AG20443 (cell line): ENCODE measurements at regions not wholly inside any gene's neighbourhood (a gene's known extent, or its start where the extent isn't known, plus 50 kb on each side); places are given as distances from the start of the nearest gene placed in this dataset.

ENCODE experiments used
- DNase-seq: peaks from one replicate; pipeline ENCODE4 v3.0.0; 2012; ENCODE audit warnings: low spot score, mixed read lengths

DNA sequence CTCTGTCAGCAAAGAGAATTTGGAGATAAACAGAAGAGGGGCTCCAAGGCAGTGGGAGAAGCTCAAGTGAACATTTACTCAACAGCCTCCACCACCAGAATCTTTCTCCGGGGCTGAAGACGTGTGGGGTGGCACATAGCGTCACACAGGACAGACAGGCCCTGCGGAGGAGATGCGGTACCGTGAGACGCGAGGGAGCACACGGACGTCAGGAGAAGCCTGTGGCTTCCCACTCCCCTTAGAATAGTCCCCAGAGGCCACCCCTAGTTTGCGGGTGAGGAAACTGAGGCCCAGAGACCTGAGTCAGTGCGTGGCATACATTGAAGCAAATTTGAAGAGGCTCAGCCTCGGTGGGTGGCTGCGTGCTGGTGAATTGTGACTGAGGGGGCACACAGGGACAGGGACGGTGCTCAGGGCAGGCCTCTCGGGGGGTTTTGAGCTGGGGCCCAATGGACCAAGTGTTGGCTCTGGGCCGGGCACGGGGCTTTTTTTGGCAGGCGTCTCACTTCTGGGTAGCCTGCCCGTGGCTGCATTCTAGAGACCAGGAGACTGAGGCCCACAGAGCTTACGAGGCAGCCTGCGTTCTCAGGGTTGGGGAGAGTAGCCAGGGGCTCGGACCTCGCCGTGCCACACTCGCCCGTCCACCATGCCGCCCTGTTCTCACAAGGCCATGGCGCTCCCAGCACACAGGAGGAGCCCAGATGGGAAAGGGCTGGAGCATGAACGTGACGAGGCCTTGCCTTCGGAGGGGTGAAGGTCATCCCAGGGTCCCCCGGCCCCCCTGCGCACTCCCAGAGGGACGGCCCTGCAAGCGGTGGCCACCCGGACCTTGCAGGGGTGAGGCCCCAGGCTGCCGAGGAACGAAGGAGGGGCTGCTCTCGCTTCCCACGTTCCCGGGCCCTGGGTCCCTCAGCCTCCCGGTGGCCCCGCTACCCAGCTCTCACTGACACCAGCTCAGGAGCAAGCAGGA, 220.6 kb downstream of the C9orf50 start:
- no peak for DNase-seq

DNA sequence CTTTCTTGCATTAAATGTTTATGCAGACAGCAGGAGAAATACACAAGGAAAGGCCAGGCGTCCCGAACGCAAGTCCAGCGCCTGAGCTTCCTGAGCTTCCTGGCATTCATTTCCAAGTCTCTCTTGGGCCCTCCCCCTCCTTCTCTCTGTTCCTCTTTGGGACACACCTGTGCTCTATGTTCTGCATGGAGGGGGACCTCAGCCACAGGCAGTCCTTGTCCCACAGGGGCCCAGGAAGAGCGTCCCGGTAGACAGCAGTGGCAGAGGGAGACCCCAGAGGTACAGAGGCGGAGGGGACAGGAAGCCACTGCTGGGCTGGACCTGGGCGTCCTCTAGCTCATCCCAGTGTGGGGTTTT, 221.3 kb downstream of the C9orf50 start:
- no peak for DNase-seq

DNA sequence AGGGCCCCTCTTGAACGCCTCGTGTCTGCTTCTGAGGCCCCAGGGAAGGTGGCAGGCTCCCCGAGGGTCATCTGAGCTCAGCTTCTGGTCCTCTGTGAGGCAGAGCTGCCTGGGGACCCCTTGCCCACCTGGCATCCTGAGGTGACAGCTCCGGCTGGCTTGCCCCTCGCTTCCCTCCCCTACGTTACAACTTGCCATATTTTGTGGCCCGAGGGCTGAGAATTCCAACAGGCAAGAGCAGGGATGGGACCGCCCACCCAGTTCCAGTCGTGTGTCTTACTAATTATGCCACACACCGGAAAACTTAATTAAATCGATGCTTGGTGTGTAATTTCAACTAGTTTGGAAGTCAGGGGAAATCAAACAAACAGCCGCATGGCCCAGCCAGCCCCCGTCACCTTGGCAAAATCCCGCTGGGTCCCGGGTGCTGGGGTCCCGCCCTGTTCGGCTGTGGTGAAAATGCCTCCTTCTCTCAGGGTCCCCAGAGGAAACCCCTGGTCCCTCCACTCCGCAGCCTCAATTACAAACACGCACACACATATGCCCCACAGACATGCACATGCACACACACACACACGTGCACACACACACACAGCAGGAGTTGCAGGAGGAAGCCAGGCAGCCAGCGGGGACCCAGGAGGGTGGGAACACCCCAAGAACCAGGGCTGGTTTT, 221.0 kb upstream of the IER5L start:
- DNase-seq: no peak

DNA sequence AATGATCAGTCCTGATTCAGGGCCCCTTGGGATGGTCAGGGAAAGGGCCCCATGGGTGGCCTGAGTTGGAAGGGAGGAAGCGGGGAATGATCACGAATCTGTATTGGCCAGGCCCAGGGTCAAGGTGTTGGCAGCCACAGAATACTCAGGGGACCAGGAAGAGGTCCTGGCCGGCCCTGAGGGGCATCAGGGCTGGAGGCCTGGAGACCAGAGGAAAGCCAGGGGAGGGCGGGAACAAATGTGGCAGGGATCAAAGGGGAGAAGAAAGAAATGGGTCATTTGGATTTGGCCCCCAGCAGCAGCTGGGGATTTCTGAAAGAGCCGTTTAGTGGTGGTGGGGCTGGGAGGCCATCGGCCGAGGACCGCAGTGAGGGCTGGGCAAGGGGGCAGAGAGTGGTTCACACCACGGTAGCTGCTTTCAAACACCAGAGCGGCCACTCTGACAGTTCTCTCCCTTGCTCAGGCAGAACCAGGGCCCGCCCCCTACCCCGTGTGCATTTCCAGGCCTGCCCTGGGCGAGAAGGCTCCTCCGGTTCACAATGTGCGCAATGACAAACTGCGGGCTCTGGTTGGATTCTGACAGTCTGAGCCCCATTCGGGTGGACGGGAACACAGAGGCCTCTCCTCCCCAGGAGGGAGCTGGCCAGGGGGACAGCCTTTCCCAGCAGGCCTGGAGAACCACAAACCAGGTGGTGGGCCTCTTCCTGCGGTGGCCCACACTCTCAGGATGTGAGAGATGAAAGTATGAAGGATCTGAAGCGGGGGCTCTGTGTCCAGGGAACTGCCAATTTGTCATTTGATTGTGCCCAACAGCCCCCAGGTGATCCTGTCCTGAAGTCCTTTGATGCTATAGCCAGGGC, 220.3 kb upstream of the IER5L start:
- DNase-seq: no peak

DNA sequence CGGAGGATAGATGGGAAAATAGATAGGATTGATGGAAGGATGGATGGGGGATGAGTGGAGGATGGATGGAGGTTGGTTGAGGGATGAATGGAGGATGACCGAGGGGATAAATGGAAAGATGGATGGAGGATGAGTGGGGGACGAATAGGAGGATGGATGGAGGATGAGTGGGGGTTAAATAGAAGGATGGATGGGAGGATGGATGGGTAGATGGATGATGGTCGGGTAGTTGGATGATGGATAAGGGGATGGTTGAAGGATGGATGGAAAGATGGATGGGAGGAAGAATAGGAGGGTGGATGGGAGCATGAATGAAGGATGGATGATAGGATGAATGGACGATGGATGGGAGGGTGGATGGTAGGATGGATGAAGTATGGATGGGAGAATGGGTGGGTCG, 219.3 kb upstream of the IER5L start:
- no peak for DNase-seq

DNA sequence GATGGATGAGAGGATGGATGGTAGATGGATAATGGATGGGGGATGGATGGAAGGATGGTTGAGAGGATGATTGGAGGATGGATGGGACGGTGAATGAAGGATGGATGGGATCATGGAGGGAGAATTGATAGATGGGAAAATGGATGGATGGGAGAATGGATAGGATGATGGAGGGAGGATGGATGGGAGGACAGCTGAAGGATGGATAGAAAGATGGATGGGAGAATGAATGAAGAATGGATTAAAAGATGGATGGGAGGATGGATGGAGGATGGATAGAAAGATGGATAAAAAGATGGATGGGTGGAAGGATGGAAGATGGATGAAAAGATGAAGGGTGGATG, 218.3 kb upstream of the IER5L start:
- DNase-seq: no peak

DNA sequence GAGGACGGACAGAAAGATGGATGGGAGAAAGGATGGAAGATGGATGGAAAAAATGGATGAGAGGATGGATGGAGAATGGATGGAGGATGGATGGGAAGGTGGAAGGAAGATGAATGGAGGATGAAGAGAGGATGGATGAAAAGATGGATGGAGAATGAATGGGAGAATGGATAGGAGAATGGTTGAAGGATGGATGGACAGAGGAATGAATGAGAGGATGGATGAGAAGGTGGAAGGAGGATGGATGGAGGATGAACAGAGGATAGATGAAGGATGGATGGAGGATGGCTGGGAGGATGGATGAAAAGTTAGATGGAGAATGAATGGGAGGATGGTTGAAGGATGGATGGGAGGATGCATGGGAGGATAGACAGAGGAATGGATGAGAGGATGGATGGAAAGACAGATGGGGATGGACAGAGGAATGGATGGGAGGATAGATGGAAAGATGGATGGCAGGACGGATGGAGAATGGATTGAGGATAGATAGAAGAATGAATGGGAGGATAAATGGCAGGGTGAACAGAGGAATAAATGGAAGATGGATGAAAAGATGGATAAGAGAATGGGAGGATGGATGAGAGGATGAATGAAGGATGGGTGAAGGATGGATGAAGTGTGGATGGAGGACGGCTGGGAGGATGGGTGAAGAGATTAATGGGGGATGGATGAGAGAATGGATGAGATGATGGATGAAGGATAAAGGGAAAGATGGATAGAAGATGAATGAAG, 217.7 kb upstream of the IER5L start:
- no peak for DNase-seq

DNA sequence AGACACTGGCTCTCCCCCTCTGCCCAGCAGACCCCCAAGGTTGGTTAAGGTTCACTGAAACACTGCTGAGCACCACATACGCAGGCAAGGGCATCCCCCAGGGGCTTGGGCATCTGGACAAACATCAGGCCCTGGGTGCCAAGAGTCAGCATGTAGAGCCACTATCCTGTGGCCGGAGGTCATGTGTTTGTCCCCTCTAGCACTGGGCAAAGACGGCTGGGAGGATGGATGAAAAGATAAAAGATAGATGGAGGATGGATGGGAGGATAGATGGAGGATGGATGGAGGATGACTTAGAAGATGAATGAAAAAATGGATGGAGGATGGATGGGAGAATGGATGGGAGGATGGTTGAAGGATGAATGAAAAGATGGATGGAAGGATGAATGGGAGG, 216.8 kb upstream of the IER5L start:
- DNase-seq: no peak

DNA sequence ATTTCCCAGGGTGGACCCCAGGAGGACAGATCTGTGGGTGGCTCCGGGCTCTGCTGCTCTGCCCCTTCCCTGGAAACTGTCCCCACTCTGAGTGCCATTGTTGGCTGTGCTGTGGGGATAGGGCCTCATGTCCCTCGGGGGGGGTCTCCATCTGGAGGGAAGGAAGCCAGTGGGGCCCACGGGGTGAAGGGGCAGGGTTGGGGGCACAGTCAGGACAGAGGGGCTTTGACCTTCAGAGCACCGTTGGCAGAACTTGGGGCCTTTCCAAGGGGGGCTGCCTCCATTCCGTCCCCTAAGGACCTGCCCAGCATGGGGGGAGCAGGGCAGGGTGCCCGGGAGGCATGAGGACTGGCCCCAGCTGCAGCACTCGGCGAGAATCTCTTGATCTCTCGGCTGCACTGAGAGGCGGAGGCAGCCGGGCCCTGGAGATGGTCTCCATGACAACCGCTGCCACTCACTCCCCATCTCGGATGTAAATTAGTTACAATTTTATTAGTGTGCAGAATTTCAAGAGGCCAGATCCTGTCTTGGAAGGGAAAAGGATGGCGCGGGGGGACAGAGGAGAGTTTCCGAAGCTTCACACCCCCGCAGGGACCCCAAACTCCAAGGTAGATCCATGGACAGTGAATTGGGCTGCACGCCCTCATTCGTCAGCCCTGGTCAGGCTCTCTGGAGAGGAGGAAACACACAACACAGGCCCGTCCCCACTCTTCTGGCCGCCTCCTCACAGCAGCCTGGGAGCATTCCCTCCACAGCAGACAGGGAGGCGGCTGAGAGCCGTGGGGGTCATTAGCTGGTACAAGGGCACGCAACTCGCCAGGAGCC, 216.2 kb upstream of the IER5L start:
- no peak for DNase-seq

DNA sequence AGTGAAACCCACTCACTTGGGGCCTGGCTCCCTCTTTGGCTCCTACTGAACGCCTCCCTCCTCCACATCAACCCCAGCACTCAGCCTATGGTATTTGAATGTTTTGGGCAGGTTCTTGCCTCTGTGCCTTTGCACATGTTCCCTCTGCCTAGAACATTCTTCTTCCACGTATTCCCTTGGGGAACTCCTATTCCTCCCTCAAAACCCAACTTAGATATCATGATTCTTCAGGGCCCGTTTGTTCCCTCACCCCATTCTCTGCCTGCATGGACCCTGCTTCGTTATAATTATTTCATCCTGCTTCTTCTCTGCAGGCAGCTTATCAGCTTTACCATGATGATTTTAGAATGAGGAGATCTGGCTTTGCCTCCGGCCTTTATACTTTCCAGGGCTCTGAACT, 215.0 kb upstream of the IER5L start:
- DNase-seq: no peak

DNA sequence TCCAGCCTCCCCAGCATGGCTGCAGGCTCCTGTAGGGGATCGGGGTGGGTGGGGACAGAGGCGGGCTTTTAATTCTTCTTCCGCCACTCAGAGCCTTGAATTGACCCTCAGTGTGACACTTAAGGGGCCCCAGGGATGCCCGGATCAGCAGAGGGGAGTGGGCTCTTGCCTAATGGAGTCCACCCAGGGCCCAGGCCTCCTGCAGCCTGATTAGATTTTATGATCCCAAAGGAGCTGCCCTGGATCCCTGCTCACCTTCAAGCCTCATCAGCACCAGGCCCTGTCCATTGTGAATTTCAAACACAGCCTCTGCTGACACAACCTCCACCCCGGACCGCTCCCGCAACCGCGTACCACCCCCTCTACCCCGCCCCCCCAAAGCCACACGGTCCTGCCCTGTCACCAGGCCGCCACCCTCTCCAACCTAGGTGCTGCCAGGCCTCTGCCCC, 214.1 kb upstream of the IER5L start:
- no peak for DNase-seq

DNA sequence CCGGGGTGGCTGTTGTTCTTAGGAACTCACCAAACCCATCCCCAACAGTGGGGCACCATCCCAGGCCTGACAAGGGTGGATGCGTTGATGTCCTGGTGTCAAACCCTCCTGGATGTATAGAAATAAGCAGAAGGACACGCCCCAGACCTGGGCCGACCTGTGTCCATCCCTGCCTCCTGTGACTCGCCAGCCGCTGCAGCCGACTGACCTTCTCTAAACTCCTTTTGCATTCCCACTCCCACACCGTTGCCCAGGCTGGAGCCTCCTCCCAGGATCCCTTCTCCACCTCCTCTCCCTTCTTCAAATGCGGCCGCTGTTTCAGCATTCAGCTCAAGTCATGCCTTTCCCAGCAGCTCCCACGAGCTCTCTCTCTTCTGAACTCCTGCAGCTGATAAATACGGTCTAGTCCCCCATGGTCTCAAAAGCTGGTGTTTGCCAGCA, 213.2 kb upstream of the IER5L start:
- DNase-seq: no peak

DNA sequence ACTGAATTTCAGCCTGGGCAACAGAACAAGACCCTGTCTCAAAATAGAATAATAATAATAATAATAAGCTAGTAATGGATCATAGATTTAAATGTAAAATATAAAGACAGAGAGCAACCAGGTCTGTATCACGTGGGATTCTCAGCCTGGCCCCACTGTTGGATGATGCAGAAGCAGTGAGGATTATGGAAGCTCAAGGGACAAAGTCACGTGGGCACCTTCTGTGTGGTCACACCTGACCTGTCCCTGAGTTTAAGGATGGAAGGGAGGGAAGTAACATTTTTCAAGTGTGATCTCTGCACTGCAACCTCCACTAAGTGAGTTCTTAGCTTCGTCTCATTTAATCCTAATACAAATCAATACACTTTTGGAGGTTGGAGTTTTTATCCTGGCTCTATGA, 212.5 kb upstream of the IER5L start:
- DNase-seq: no peak

DNA sequence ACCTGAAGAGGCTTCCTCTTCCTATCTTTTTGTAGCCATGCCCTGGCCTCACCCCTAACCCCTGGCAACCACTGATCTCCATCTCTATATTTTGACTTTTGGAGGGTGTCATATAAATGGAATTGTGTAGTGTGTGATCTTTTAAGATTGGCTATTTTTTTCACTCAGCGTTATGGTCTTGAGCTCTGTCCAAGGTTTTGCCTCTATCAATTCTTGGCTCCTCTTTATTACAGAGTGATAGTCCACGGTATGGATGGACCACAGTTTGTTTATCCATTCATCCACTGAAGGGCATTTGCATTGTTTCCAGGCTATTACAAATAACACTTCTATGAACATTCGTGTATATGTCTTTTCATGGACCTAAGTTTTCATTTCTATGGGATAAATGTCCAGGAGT, 209.8 kb upstream of the IER5L start:
- no peak for DNase-seq

DNA sequence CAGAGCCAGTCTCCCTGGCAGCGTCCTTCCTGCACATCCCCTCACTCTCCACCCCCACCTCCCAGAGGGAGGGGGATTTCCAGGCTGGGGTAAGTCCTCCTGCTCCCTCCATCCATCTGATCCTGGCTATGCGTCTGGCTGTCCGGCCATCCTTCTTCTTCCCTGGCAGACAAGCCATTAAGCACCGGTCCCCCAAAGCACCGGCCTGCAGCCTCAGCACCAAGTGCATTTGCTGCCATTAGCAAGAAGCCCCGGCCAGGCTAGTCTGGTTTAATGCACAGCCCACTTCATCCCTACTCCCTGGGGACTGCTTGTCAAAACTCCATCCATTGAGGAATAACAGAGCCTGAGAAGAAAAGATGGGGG, 208.7 kb upstream of the IER5L start:
- no peak for DNase-seq

DNA sequence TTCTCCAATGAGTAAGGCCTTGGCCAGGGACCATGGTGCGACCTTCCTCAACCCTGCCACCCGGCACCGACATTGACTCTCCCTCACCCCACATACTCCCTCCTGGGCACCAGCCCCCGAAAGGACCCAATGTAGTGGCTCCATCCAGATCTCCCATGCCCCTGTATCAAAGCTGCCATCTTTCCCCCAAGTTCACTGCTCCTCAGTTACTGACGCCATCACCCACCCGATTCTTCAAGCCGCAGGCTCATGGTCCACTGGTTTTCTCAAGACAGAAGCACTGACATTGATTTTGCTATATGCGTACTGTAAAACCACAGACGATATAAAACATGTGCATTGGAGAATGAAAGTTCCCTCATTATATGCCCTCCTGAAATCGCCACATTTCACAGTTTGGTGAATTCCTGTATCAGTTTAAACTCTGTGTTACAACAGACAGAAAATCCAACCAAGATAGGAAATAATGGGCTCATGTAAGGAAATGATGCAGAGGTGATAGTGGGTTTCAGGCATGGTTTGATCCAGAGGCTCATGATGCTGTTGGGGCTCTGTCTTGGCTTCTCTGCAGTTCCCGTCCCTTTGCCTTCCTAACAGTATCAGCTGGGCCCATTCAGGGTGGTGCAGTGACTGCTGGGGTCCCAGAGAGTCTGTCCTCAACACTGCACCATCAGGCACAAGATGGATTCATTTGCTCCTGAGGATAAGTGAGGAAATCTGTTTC, 207.3 kb upstream of the IER5L start:
- no peak for DNase-seq

DNA sequence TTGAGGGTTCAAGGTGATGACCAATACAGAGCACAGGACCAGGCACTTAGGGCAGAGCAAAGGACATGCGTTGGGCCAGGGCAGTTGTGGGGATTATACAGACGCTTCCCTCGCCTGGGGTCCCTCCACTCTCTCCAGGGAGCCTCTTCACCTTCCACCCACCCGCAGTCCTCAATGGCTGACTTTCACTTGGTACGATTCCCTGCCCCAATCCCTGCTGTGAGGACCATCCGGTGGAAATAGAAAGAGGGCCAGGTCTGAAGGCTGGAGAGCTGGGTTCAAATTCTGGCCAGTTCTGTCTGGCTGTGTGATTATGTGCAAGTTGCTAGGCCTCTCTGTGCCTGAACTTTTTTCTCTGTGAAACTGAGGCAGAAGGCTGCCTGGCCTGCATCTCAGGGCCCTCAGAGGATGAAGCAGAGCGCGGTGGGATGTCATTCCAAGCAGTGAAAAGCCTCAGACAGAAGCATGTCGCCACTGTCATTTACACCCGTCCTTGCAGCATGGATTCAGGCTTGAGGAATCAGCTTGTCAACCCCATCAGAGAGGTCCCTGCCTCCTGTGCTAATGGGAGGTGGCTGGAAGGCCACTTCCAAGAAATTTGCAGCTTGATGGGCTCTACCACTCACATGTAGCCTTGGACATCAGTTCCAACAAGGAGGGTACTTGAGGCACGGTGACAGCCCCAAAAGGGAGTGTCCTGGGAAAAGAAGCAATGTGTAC, 206.6 kb upstream of the IER5L start:
- no peak for DNase-seq

DNA sequence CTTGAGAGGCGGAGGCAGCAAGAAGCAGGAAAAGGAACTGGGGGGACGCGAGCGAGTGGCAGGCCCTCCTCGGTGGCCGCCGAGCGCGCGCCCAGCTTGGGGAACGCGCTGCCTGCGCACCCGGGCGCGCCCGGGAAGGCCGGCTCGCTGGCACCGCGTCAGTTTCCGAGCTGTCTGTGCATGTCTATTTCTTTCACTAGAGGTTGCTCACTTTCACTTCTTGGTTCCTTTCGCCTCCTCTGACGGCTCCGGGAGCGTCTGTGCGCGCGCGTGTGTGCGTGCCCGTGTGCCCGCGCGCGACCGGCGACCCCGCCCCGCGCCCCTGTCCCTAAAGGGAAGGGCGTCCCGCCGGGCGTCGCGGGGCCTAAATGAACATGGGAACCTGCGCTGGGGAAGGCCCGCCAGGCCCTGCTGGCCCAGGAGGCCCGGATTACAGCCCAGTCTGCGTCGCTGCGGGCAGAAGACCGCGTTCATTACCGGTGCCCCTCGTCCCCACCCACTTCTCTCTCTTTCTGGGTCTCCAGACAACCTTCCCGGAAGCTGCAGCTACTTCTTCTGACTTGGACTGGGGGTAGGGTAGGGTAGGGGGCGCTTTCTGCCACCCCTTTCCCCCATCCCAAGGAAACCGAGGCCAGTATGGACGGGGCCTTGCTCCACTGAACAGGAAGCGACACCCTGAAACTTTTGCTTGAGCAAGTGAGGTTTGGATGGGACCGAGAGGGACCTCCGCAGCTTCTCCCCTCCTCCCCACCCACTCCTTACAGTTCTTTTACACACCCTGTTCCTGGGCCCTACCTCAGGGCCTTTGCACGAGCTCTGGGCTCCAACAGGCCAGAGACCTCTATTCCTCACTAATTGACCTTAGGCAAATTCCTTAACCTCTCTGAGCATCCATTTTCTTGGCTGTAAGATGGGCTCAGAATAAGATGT, 205.8 kb upstream of the IER5L start:
- DNase-seq: peak; percentile 89
